GM21723 (cell line): ENCODE measurements at regions not wholly inside any gene's neighbourhood (a gene's known extent, or its start where the extent isn't known, plus 50 kb on each side); places are given as distances from the start of the nearest gene placed in this dataset.
A peak's percentile ranks its signal among the peaks of the same experiment; 100 is the strongest.
"Not testable (repeated sequence)": the region's sequence is repeated elsewhere in the genome, so short reads cannot be mapped to it uniquely, and the experiment has no call there.

Experiments used
- ATAC-seq: cut with Tn5 transposase; IDR thresholded peaks from one replicate; pipeline ENCODE4 v1.9.1; 2021; ENCODE audit warnings: mild to moderate bottlenecking, moderate library complexity; ENCODE audit not compliant: unreplicated experiment

DNA sequence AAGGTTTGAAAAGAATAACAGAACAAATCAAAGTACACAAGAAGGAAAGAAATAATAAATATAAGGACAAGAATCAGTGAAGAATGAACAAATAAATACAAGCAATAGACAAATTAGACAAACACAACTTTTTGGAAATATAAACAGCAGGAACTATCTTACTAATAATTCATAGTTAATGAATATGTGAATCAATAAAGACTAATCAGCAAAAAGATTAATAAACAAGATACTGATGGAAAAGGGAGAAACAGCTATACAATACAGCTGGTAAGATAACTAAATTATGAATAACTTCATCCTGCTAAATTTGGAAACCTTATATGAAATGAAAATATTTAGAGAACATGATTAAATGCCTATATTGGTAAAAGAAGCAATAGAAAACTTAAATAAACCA is 193.6 kb upstream of the SPRED2 start:
- ATAC-seq: no peak

DNA sequence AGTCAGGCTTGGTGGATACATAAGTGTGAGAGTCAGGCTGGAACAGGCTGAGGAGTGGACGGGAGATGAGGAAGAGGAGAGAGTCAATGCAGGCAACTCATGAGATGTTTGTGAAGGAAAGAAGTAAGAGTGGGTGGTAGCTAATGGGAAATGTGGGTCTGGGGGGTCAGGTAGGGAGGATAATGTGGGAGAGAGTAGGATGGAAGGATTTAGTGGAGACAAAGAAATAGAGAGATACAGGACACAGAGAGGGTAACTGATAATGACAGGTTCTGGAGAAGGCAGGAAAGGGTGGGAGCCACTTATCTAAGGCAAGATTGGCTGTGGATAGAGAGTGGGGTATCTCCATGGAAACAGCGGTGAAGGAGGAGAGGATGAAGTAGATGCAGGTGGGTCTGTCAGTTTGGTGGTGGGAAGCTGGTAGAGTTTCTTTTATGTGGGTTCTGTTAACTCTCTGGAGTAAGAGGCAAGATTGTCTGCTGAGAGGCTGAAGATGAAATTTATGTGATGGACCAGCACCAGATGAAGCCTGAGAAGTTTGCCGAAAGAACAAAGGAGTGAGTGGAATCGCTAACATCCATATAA is 190.6 kb upstream of the SPRED2 start:
- ATAC-seq: no peak

DNA sequence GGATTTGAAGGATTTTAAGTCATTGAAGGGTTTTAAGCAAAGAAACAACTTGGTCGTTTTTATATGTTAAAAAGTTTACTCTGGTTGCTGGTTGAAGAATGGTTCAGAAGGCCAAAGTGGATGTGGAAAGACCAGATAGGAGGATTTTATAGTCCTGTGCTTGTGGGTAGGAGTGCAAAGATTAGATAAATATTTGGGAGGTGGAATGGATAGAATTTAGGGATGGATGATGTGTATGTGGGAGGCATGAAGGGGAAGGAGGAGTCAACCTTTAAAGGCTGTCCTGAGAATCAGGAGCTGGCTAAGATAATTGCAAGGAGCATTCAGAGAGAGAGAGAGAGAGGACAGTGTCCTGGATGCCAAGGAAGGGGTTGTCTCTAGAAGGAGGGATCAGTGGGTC is 190.1 kb upstream of the SPRED2 start:
- no peak for ATAC-seq

GRCh38 chr2:65620524-65620923 is 188.1 kb upstream of the SPRED2 start:
- ATAC-seq: no peak

- ATAC-seq: no peak
Measured at GRCh38 chr2:65620026-65620425, 187.6 kb upstream of the SPRED2 start.

GRCh38 chr2:65615602-65616001 is 183.2 kb upstream of the SPRED2 start:
- no peak for ATAC-seq

DNA sequence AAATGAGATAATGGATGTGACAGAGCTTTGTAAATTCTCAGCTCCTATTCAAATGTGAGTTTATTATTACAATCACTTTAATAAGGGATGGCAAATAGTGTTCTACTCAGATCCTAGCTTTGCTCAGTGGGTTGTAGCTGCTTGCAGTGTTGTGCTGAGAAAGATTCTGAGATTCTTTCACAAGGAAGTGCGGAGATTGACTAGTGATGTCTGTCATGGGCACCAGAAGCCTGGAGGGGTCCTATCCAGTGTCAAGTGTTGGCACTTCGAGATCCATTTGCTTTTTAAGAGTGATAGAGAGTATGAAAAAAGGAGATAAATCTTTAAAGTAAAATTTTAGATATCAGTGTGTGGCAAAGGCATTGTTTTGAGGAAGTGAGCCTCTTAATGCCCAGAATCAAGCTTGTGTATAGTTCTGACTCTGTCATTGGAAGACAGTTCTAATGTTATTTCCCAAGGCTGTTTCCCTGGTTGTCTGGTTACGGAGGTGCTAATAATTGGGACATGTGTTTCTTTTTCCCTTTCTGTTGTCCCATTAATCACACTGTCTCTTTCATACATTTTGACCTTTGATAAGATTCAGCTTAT is 181.7 kb upstream of the SPRED2 start:
- ATAC-seq: no peak

GRCh38 chr2:65611488-65611887 is 179.1 kb upstream of the SPRED2 start:
- no peak for ATAC-seq

DNA sequence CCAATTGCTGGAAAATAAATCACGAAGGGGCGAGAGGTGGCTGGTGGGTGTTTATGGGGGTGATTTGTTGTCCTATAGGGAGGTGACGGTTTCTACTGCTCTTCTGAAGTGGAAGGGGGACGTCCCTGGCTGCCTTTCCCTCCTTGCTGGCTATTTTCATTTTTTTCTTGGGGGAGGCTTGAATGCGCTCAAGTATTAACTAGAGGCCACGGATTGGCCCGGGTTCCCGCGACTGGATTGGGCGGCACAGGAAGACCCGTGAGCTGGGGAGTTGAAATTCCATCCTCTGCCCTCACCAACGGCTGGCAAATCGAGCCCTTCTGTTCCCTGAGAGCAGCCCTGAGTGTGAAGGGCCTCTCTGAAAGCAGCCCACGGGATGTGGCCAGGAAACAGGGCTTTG is 176.5 kb upstream of the SPRED2 start:
- no peak for ATAC-seq

DNA sequence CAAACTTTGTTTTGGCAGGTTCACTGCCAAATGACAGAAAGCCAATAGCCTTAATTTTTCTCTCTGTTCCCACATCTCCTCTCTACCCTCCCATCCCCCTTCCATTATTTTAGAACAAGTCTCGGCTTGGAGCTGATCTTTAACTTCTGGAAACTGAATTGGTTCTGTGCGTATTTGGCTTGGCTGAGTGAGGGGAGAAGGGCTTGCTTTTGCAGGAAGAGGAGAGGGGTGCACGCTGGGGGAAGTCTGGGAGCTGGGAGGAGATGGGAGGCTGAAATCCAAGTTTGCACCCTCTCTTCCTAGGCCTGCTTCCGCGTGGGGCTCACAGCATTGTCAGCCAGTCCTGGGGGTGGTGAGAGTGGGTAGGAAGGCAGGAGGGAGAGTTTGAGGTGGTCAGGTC is 176.1 kb upstream of the SPRED2 start:
- no peak for ATAC-seq

GRCh38 chr2:65607662-65608305 is 175.4 kb upstream of the SPRED2 start:
- ATAC-seq: no peak

GRCh38 chr2:65605743-65606058 is 173.3 kb upstream of the SPRED2 start:
- ATAC-seq: peak; percentile 48

GRCh38 chr2:65605058-65605742 is 172.8 kb upstream of the SPRED2 start:
- peak; percentile 30 for ATAC-seq

GRCh38 chr2:65604246-65604645 is 171.8 kb upstream of the SPRED2 start:
- ATAC-seq: no peak

DNA sequence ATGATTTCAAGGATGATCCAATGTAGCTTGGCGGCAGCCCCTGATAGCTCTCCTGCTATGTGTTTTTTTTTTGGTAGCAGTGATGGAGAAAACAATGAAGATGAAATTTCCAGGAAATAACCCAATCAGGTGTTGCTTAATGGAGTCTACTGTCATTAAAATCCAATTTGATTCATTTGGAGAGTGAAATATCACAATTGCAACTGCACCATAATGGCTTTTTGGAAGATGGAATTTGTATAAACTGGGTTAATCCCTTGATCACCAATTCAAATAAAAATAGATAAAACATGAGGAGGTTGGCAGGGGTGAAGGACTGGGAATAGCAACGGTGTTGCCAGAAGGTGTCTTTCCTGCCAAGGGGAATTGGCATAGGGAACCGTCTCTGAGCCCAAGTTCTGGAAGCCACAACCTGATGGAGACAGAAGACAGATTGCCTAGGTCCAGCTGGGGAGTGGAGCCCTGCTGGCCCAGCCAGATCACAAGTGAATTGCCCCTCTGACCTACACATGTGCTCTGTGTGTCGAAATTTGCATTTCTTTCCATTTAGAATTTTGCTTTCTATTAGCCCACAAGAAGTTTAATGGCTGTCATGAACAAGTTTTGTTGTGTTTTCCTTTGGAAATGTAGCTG is 170.3 kb upstream of the SPRED2 start:
- no peak for ATAC-seq

DNA sequence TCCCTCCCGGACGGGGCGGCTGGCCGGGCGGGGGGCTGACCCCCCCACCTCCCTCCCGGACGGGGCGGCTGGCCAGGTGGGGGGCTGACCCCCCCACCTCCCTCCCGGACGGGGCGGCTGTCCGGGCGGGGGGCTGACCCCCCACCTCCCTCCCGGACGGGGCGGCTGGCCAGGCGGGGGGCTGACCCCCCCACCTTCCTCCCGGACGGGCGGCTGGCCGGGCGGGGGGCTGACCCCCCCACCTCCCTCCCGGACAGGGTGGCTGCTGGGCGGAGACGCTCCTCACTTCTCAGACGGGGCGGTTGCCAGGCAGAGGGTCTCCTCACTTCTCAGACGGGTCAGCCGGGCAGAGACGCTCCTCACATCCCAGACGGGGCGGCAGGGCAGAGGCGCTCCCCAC is 168.5 kb upstream of the SPRED2 start:
- ATAC-seq: not testable (repeated sequence)

GRCh38 chr2:65600351-65600750 is 168.0 kb upstream of the SPRED2 start:
- not testable (repeated sequence) for ATAC-seq

GRCh38 chr2:65599693-65600092 is 167.3 kb upstream of the SPRED2 start:
- no peak for ATAC-seq

- ATAC-seq: no peak
Measured at GRCh38 chr2:65598996-65599395, 166.6 kb upstream of the SPRED2 start.

- ATAC-seq: no peak
Measured at GRCh38 chr2:65598264-65598663, 165.9 kb upstream of the SPRED2 start.

GRCh38 chr2:65595630-65596029 is 163.2 kb upstream of the SPRED2 start:
- ATAC-seq: no peak

GRCh38 chr2:65594150-65594549 is 161.8 kb upstream of the SPRED2 start:
- no peak for ATAC-seq
